PC-3 (cell line): ENCODE measurements at regions not wholly inside any gene's neighbourhood (a gene's known extent, or its start where the extent isn't known, plus 50 kb on each side); places are given as distances from the start of the nearest gene placed in this dataset.
"Not testable (repeated sequence)": the region's sequence is repeated elsewhere in the genome, so short reads cannot be mapped to it uniquely, and the experiment has no call there.

Experiments used
- ATAC-seq: fragments of 200-7000 bp; cut with Tn5 transposase; 2 replicates; pipeline ENCODE4 v1.9.1; 2020; ENCODE audit warnings: mild to moderate bottlenecking, moderate library complexity
- BruUV-seq: library from RNA; stranded (reverse); fragments of 400-500 nt; replicated peaks from 2 replicates; lab custom pipeline; 2021; lab: Mats Ljungman, UMichigan
- CTCF ChIA-PET: fragments of 300-600 bp; sonication (Branson Sonifier 250); formaldehyde crosslinking; loops from one replicate; lab custom pipeline; 2022; ENCODE audit warnings: antibody characterized with exemption; lab: Charles Lee
- POLR2A ChIA-PET: fragments of 300-600 bp; sonication (Branson Sonifier 250); formaldehyde crosslinking; loops from one replicate; lab custom pipeline; 2022; ENCODE audit warnings: antibody characterized with exemption; ENCODE audit not compliant: unreplicated experiment; lab: Charles Lee
- DNase-seq: peaks from one replicate; pipeline ENCODE4 v3.0.0-alpha.2; 2015
- H2AFZ ChIP-seq: fragments of 300-600 bp; sonication (generic); 2 replicates; pipeline ENCODE4 v1.6.0; 2016; ENCODE audit warnings: antibody characterized with exemption, low read length
- H3F3A ChIP-seq: fragments of 300-600 bp; sonication (generic); one replicate; pipeline ENCODE4 v1.6.0; 2017; ENCODE audit warnings: antibody characterized with exemption, low read length, control low read depth, mild to moderate bottlenecking; ENCODE audit not compliant: unreplicated experiment
- H3K27ac ChIP-seq: fragments of 300-600 bp; sonication (generic); 2 replicates; pipeline ENCODE4 v1.5.1; 2016; ENCODE audit warnings: mild to moderate bottlenecking, low read length
- H3K27me3 ChIP-seq: fragments of 300-600 bp; sonication (generic); 2 replicates; pipeline ENCODE4 v1.6.1; 2016; ENCODE audit warnings: low read length, mixed read lengths
- H3K36me3 ChIP-seq: fragments of 300-600 bp; sonication (generic); 2 replicates; pipeline ENCODE4 v1.6.1; 2016; ENCODE audit warnings: low read depth, mixed run types, low read length, mixed read lengths
- H3K4me1 ChIP-seq: fragments of 300-600 bp; sonication (generic); 2 replicates; pipeline ENCODE4 v1.5.1; 2016; ENCODE audit warnings: low read length; ENCODE audit not compliant: insufficient read depth
- H3K4me2 ChIP-seq: fragments of 300-600 bp; sonication (generic); 2 replicates; pipeline ENCODE4 v1.6.0; 2016; ENCODE audit warnings: low read length
- H3K4me3 ChIP-seq: fragments of 300-600 bp; sonication (generic); 2 replicates; pipeline ENCODE4 v1.5.1; 2016; ENCODE audit warnings: mild to moderate bottlenecking, low read length, mixed read lengths
- H3K79me2 ChIP-seq: fragments of 300-600 bp; sonication (generic); 2 replicates; pipeline ENCODE4 v1.6.1; 2017; ENCODE audit warnings: low read length, mixed read lengths
- H3K9ac ChIP-seq: fragments of 300-600 bp; sonication (generic); 2 replicates; pipeline ENCODE4 v1.6.0; 2016; ENCODE audit warnings: mild to moderate bottlenecking, low read length
- H3K9me2 ChIP-seq: fragments of 300-600 bp; sonication (generic); replicated peaks from 2 replicates; pipeline ENCODE4 v1.6.1; 2016; ENCODE audit warnings: mixed run types, low read length, mixed read lengths
- H3K9me3 ChIP-seq: fragments of 300-600 bp; sonication (generic); 2 replicates; pipeline ENCODE4 v1.6.1; 2016; ENCODE audit warnings: low read length, mixed read lengths
- H4K20me1 ChIP-seq: fragments of 300-600 bp; sonication (generic); 2 replicates; pipeline ENCODE4 v1.6.1; 2016; ENCODE audit warnings: low read length, mixed read lengths
- CTCF ChIP-seq: fragments of 300-600 bp; sonication (generic); conservative IDR thresholded peaks from 2 replicates; pipeline ENCODE4 v1.5.1; 2017; ENCODE audit warnings: antibody characterized with exemption, low read depth, mild to moderate bottlenecking, low read length
- EZH2 ChIP-seq: fragments of 300-600 bp; sonication (generic); IDR thresholded peaks from one replicate; pipeline ENCODE4 v1.6.1; 2017; ENCODE audit warnings: antibody characterized with exemption, mild to moderate bottlenecking, low read length; ENCODE audit not compliant: unreplicated experiment
- EZH2phosphoT487 ChIP-seq: fragments of 300-600 bp; sonication (generic); IDR thresholded peaks from 2 replicates; pipeline ENCODE4 v1.6.1; 2018; ENCODE audit warnings: mild to moderate bottlenecking, antibody characterized with exemption, low read length, borderline replicate concordance
- intact Hi-C: fragments of 100-400 bp; cut with micrococcal nuclease; formaldehyde crosslinking; loops from 2 replicates; pipeline ENCODE4 v1.9.0; 2023

- H3K4me1 ChIP-seq, intact Hi-C loops, BruUV-seq, DNase-seq, H3K27me3 ChIP-seq, H3K27ac ChIP-seq, CTCF ChIA-PET, ATAC-seq, H3K9me3 ChIP-seq, H4K20me1 ChIP-seq, H3F3A ChIP-seq, H3K4me3 ChIP-seq, H3K36me3 ChIP-seq, H2AFZ ChIP-seq, H3K79me2 ChIP-seq, H3K9me2 ChIP-seq, H3K4me2 ChIP-seq, H3K9ac ChIP-seq: not testable (repeated sequence)
- POLR2A ChIA-PET = interaction anchor here (0.5 kb wide), 1 partner anchor 185 kb away, joined by 3 read pairs; no protein-coding TSS in a partner anchor
These were observed 71.5 kb downstream of the WSB1 start for GRCh38 chr17:27365329-27365945.

GRCh38 chr17:27366437-27366836 is 72.5 kb downstream of the WSB1 start:
- POLR2A ChIA-PET = no interaction called here
- Histone ChIP-seq H4K20me1 (no peaks in the 10 kb centered on the region), H3K79me2 (no peaks in the 10 kb centered on the region), H3K9me2 (no peaks in the 10 kb centered on the region), H3K4me3 (no peak overlapping the region), H2AFZ (no peak overlapping the region), H3F3A (no peaks in the 10 kb centered on the region), H3K36me3 (no peaks in the 10 kb centered on the region), H3K27me3 (no peaks in the 10 kb centered on the region), H3K9me3 (no peaks in the 10 kb centered on the region), H3K4me2 (no peak overlapping the region), H3K4me1 (no peaks in the 10 kb centered on the region), H3K27ac (no peak overlapping the region), H3K9ac (no peak overlapping the region)
- BruUV-seq = no TSS peak
- CTCF ChIA-PET = no interaction called here
- no peak for TF ChIP-seq CTCF
- no peak for TF ChIP-seq EZH2
- no peak for TF ChIP-seq EZH2phosphoT487
- intact Hi-C loops = no loop called here
- ATAC-seq (no peak), DNase-seq (no peak)

- Histone ChIP-seq H2AFZ (no peak overlapping the region), H3K79me2 (no peaks in the 10 kb centered on the region)
- no TSS peak for BruUV-seq
These were observed 73.4 kb downstream of the WSB1 start for GRCh38 chr17:27367121-27367981.

More at GRCh38 chr17:27367121-27367981, 73.4 kb downstream of the WSB1 start:
- H3K27ac ChIP-seq = no peak overlapping the region
- H3K4me1 ChIP-seq = no peaks in the 10 kb centered on the region
- H3K9me3 ChIP-seq = no peaks in the 10 kb centered on the region
- no peak overlapping the region for H3K9ac ChIP-seq
- no peak overlapping the region for H3K4me2 ChIP-seq
- ChIA-PET CTCF (no interaction called here), POLR2A (no interaction called here)
- no peaks in the 10 kb centered on the region for H3F3A ChIP-seq
- no peaks in the 10 kb centered on the region for H4K20me1 ChIP-seq
- H3K27me3 ChIP-seq = no peaks in the 10 kb centered on the region
- no peaks in the 10 kb centered on the region for H3K36me3 ChIP-seq
- TF ChIP-seq CTCF = no peak
- no peak for DNase-seq
- intact Hi-C loops = no loop called here
- H3K4me3 ChIP-seq = no peak overlapping the region
- no peaks in the 10 kb centered on the region for H3K9me2 ChIP-seq
- no peak for ATAC-seq
